Dendritic cell treated with granulocyte-macrophage colony-stimulating factor and Interleukin-4, amounts not matched to agents 40 ng/mL and 50 ng/mL, for 4 days (primary cell): ENCODE measurements at regions not wholly inside any gene's neighbourhood (a gene's known extent, or its start where the extent isn't known, plus 50 kb on each side); places are given as distances from the start of the nearest gene placed in this dataset.
"Not testable (repeated sequence)": the region's sequence is repeated elsewhere in the genome, so short reads cannot be mapped to it uniquely, and the experiment has no call there.

Experiments
- H3K27ac Mint-ChIP-seq: one replicate; pipeline ENCODE4 v1.8.0; 2022; ENCODE audit warnings: mild to moderate bottlenecking, mixed read lengths
- H3K27me3 Mint-ChIP-seq: one replicate; pipeline ENCODE4 v1.8.0; 2022; ENCODE audit warnings: mild to moderate bottlenecking, mixed read lengths
- H3K36me3 Mint-ChIP-seq: one replicate; pipeline ENCODE4 v1.8.0; 2022; ENCODE audit warnings: low read depth, mixed read lengths
- H3K4me1 Mint-ChIP-seq: one replicate; pipeline ENCODE4 v1.8.0; 2022; ENCODE audit warnings: low read depth, mixed read lengths
- H3K4me3 Mint-ChIP-seq: one replicate; pipeline ENCODE4 v1.8.0; 2022; ENCODE audit warnings: mild to moderate bottlenecking, moderate library complexity, mixed read lengths
- H3K9me3 Mint-ChIP-seq: one replicate; pipeline ENCODE4 v1.8.0; 2022; ENCODE audit warnings: mixed read lengths
- intact Hi-C: fragments of 100-400 bp; cut with micrococcal nuclease; formaldehyde crosslinking; loops from one replicate; pipeline ENCODE4 v1.15.0; 2022

GRCh38 chr16:54879681-54880080 is 51.0 kb upstream of the IRX5 start:
- no peaks in the 10 kb centered on the region for H3K36me3 Mint-ChIP-seq
- intact Hi-C loops = no loop called here
- H3K9me3 Mint-ChIP-seq = no peaks in the 10 kb centered on the region

DNA sequence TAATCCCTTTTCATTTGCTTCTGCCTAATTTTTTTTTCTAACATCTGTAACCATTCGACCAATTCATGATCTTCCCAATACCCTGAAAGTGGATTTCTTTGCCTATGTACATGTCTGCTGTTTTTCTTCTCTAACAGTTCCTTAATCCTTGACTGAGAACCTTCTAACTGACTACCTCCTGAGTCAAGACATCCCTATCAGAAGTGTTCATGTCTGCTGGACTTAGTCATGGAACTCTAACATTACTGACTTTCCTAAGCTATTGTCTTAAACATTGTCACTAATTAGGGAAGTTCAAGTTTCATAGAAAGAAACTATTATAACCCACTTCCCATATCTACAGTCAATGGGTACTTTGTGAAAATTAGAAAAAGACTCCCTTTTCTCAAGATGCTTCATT is 52.4 kb upstream of the IRX5 start:
- H3K36me3 Mint-ChIP-seq = no peaks in the 10 kb centered on the region
- H3K4me3 Mint-ChIP-seq = no peak overlapping the region
- H3K27ac Mint-ChIP-seq = no peak overlapping the region
- intact Hi-C loops = no loop called here
- H3K9me3 Mint-ChIP-seq = peaks cover 10% of the 10 kb centered on the region
- no peaks in the 10 kb centered on the region for H3K4me1 Mint-ChIP-seq
- H3K27me3 Mint-ChIP-seq = no peaks in the 10 kb centered on the region

More at GRCh38 chr16:54879681-54880080, 51.0 kb upstream of the IRX5 start:
- no peaks in the 10 kb centered on the region for H3K4me1 Mint-ChIP-seq
- no peaks in the 10 kb centered on the region for H3K27me3 Mint-ChIP-seq
- H3K27ac Mint-ChIP-seq = no peak overlapping the region
- H3K4me3 Mint-ChIP-seq = no peak overlapping the region

DNA sequence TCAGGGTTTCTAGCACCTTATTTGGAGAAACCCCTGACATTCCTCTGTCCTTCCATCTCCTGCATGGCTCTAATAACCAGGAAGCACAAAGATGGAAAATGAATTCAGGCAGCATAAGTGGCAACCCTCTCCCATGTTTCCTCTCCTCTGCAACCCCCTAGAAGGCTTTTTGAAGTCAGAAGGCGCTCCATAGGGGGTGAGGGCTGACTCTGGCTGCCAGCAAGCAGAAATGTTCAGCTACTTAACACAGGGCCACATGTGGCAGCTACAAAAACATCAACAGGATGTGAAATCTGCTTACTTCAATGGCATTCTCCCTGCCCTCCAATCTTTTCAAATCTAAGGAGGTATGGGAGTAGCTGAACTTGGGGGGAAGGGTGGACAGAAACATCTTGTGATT is 55.2 kb upstream of the IRX5 start:
- Mint-ChIP-seq H3K27ac (no peak overlapping the region), H3K4me3 (no peak overlapping the region), H3K9me3 (peaks cover 10% of the 10 kb centered on the region), H3K27me3 (no peaks in the 10 kb centered on the region), H3K36me3 (no peaks in the 10 kb centered on the region), H3K4me1 (no peaks in the 10 kb centered on the region)
- intact Hi-C loops = no loop called here

- H3K4me3 Mint-ChIP-seq, H3K9me3 Mint-ChIP-seq, H3K36me3 Mint-ChIP-seq, H3K27me3 Mint-ChIP-seq, H3K27ac Mint-ChIP-seq, H3K4me1 Mint-ChIP-seq, intact Hi-C loops: not testable (repeated sequence)
Measured at GRCh38 chr16:54873716-54874373, 56.8 kb upstream of the IRX5 start.

DNA sequence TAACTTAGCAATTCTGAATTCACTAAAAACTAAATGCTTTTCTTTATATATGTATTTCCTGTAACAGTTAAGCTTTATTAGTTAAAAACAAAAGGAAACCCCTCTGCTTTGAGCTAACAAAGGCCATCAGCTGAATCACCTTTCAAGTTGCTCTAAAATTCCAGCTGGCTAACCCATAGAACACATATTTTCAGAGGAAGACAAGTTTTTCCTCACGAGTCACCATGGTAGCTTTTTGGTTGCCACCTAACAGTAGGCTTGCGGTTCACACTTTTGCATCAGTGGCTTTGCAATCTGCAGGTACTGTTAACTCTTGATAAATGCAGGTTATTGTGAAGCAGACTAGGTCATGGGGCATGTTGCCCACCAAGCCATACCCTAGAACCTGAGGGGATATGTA is 57.6 kb upstream of the IRX5 start:
- Mint-ChIP-seq H3K4me3 (no peak overlapping the region), H3K27ac (no peak overlapping the region), H3K36me3 (no peaks in the 10 kb centered on the region), H3K27me3 (no peaks in the 10 kb centered on the region), H3K9me3 (peaks cover 10% of the 10 kb centered on the region), H3K4me1 (no peaks in the 10 kb centered on the region)
- intact Hi-C loops = no loop called here

DNA sequence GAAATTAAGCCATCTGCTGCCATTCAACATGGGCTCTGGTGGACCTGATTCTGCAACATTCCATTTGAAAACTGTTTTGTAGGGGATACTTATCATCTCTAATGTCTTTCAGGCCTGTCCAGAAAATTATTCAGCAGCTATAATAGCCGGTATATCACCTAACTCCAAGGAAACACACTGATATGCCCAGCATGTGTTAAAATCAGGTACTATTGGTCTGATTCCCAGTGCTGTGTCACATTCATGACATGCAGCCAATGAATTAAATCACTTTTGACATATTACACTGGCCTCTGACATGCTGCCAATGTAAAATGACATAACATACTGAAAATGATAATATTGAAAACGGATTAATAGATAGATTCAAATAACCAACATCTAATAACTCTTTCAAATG is 60.5 kb upstream of the IRX5 start:
- intact Hi-C loops = no loop called here
- H3K36me3 Mint-ChIP-seq = no peaks in the 10 kb centered on the region
- no peaks in the 10 kb centered on the region for H3K27me3 Mint-ChIP-seq
- H3K4me1 Mint-ChIP-seq = no peaks in the 10 kb centered on the region
- peaks cover 10% of the 10 kb centered on the region for H3K9me3 Mint-ChIP-seq
- no peak overlapping the region for H3K27ac Mint-ChIP-seq
- H3K4me3 Mint-ChIP-seq = no peak overlapping the region

DNA sequence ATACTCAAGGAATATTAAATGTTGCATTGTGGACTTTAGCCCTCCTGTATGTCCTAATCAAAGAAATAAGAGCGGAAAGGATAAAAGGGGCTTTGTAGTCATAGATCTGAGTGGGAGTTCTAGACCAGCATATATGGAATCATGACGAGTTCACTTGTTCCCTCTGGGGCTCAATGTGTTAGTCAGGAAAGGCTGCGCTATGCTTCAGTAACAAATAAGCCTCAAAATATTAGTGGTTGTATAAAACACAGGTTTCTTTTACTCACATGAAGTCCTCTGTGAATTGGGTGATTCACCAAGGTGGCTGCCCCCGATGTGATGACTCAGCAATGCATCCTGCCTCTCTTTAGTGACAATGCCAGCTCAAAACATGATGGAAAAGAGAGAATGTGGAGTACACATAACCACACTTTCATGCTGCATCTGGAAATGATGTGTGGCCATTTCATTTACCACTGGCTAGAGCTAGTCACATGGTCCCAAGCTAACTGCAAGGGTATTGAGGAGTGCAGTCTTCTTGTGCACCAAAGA is 63.3 kb upstream of the IRX5 start:
- Mint-ChIP-seq H3K36me3 (no peaks in the 10 kb centered on the region), H3K9me3 (no peaks in the 10 kb centered on the region), H3K27me3 (peaks cover 2% of the 10 kb centered on the region), H3K4me1 (no peaks in the 10 kb centered on the region), H3K27ac (no peak overlapping the region), H3K4me3 (no peak overlapping the region)
- intact Hi-C loops = no loop called here

DNA sequence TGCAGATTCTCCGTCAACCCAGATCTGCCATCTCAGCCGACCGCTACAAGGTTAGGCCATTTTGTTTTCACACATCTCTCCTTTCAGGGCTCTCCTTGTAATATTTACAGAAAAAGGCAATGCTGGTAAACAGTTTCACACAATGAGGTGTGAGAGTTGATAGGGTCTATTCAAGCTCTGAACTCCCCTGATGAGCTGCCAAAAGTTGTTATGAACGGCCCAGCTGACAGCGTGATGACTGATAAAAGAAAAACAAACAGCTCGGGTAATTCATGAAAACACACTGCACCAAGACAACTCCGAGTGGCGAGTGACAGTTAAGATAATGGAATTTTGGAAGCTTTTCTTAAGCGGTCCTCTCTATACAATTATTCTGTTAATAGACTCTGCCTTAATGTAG is 68.1 kb upstream of the IRX5 start:
- no peak overlapping the region for H3K27ac Mint-ChIP-seq
- no peaks in the 10 kb centered on the region for H3K36me3 Mint-ChIP-seq
- H3K4me3 Mint-ChIP-seq = no peak overlapping the region
- no peaks in the 10 kb centered on the region for H3K9me3 Mint-ChIP-seq
- H3K27me3 Mint-ChIP-seq = peaks cover 3% of the 10 kb centered on the region
- intact Hi-C loops = no loop called here
- no peaks in the 10 kb centered on the region for H3K4me1 Mint-ChIP-seq

DNA sequence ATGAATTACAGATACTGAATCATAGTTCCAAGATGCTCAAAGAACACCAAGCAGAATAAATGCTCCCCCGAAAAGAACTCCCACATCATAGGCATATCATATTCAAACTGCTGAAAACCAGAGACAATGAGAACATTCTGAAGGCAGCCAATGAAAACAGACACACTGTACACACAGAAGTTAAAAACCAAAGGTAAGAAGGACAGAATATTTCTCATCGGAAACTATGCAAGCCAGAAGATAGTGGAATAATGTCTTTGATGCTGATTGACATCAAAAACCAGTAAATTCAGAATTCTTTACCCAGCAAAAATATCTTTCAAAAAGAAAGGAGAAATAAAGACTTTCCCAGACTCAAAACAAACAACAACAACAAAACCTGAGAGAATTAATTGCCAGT is 73.8 kb upstream of the IRX5 start:
- H3K27ac Mint-ChIP-seq = no peak overlapping the region
- peaks cover 14% of the 10 kb centered on the region for H3K9me3 Mint-ChIP-seq
- intact Hi-C loops = no loop called here
- no peak overlapping the region for H3K4me3 Mint-ChIP-seq
- H3K36me3 Mint-ChIP-seq = no peaks in the 10 kb centered on the region
- no peaks in the 10 kb centered on the region for H3K4me1 Mint-ChIP-seq
- peaks cover 1% of the 10 kb centered on the region for H3K27me3 Mint-ChIP-seq

DNA sequence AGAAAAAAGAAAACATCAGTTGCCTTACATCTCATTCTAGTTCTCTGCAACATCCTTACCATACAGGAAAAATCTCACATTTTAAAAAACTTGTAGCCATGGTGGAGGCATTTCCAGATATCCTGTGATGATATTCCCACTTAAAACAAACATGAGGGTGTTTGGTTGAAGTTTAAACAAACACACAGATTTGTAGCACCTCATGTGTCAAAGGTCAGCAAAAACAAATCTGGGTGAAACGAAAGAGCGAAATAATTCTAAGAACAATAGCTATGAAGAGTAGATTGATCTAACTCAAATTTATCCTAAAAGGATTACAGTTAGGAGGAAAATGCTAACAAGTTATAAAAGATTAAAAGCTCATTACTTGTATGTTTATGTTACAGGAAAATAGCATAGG is 83.1 kb upstream of the IRX5 start:
- Mint-ChIP-seq H3K27me3 (no peaks in the 10 kb centered on the region), H3K27ac (no peak overlapping the region), H3K9me3 (peaks cover 9% of the 10 kb centered on the region), H3K4me3 (no peak overlapping the region), H3K36me3 (no peaks in the 10 kb centered on the region), H3K4me1 (no peaks in the 10 kb centered on the region)
- intact Hi-C loops = no loop called here

DNA sequence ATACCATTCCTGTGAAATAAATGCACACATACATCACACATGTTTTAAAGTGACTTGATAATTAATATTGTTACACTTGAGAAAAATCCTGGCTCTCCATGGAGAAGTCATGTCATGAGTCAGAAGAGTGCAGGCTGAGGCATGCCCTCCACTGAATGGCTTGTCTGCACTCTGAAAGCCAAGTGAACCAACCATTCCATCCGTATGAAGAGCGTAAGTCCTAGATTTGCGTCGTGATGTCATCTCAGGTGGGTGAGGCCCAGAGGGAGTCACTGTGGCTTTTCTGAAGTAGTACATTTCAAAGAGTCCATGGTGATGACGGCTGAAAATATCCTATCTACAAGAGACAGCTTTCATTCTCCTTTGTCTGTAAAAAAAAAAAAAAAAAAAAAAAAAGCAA is 83.5 kb upstream of the IRX5 start:
- Mint-ChIP-seq H3K36me3 (no peaks in the 10 kb centered on the region), H3K9me3 (peaks cover 9% of the 10 kb centered on the region), H3K4me1 (no peaks in the 10 kb centered on the region), H3K4me3 (no peak overlapping the region), H3K27me3 (no peaks in the 10 kb centered on the region), H3K27ac (no peak overlapping the region)
- intact Hi-C loops = no loop called here

GRCh38 chr16:54846766-54847165 is 83.9 kb upstream of the IRX5 start:
- Mint-ChIP-seq H3K4me1 (no peaks in the 10 kb centered on the region), H3K27ac (no peak overlapping the region), H3K4me3 (no peak overlapping the region), H3K27me3 (no peaks in the 10 kb centered on the region), H3K36me3 (no peaks in the 10 kb centered on the region), H3K9me3 (peaks cover 12% of the 10 kb centered on the region)
- intact Hi-C loops = no loop called here

DNA sequence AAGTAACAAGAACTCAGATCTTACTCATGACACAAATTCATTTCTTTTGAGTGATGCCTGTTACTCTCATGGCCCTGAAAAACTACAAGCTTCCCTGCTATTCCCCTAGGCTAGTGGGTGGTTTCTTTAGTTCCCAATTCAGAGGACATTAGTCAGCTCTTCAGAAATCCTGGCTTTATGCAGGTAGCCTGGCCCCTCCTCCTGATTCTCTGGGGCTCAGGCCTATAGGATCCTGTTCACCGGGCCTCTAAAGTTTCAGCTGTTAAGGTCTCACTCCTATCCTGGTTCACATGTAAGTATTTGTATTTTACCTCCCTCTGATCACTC is 87.3 kb upstream of the IRX5 start:
- no peak overlapping the region for H3K4me3 Mint-ChIP-seq
- no peak overlapping the region for H3K27ac Mint-ChIP-seq
- intact Hi-C loops = no loop called here
- no peaks in the 10 kb centered on the region for H3K27me3 Mint-ChIP-seq
- H3K36me3 Mint-ChIP-seq = no peaks in the 10 kb centered on the region
- H3K4me1 Mint-ChIP-seq = no peaks in the 10 kb centered on the region
- H3K9me3 Mint-ChIP-seq = peaks cover 14% of the 10 kb centered on the region

GRCh38 chr16:54842743-54843423 is 87.8 kb upstream of the IRX5 start:
- Mint-ChIP-seq H3K27me3 (no peaks in the 10 kb centered on the region), H3K27ac (no peak overlapping the region), H3K36me3 (no peaks in the 10 kb centered on the region), H3K9me3 (peaks cover 14% of the 10 kb centered on the region), H3K4me1 (no peaks in the 10 kb centered on the region), H3K4me3 (no peak overlapping the region)
- intact Hi-C loops = no loop called here

DNA sequence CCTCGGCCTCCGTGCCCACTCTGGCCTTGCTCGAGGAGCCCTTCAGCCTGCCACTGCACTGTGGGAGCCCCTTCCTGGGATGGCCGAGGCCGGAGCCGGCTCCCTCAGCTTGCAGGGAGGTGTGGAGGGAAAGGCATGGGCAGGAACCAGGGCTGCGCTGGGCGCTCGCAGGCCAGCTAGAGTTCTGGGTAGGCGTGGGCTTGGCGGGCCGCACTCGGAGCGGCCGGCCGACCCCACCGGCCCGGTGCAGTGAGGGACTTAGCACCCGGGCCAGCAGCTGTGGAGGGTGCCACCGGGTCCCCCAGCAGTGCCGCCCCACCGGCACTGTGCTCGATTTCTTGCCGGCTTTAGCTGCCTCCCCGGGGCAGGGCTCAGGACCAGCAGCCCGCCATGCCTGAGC is 101.0 kb upstream of the IRX5 start:
- H3K27ac Mint-ChIP-seq = no peak overlapping the region
- no peaks in the 10 kb centered on the region for H3K27me3 Mint-ChIP-seq
- no peaks in the 10 kb centered on the region for H3K4me1 Mint-ChIP-seq
- peaks cover 37% of the 10 kb centered on the region for H3K9me3 Mint-ChIP-seq
- H3K36me3 Mint-ChIP-seq = no peaks in the 10 kb centered on the region
- intact Hi-C loops = no loop called here
- no peak overlapping the region for H3K4me3 Mint-ChIP-seq
